Stomach (tissue), 8 donors: ENCODE measurements at regions not wholly inside any gene's neighbourhood (a gene's known extent, or its start where the extent isn't known, plus 50 kb on each side); places are given as distances from the start of the nearest gene placed in this dataset.

Experiments used
- DNase-seq, 2 donors: peaks; one replicate each; pipeline versions ENCODE4 v3.0.0 to v3.0.0-alpha.2; 2013 to 2019
- H3K27ac ChIP-seq, 5 donors: fragments of 200-600 bp in 4 of 5; sonication (generic) in 4 of 5; one replicate each; pipeline ENCODE4 v1.5.1; 2013 to 2019; ENCODE audit warnings: mild to moderate bottlenecking in 1 of 5, moderate library complexity in 1 of 5
- H3K27me3 ChIP-seq, 3 donors: fragments of 200-600 bp; sonication (generic); one replicate each; pipeline ENCODE4 v1.5.1; 2017 to 2019; ENCODE audit warnings: mixed run types in 1 of 3
- H3K36me3 ChIP-seq, 4 donors: fragments of 200-600 bp; sonication (generic); 1 replicate in 3 of 4; 2 replicates in 1 of 4; pipeline ENCODE4 v1.5.1; 2016 to 2019
- H3K4me1 ChIP-seq, 4 donors: fragments of 200-600 bp; sonication (generic); one replicate each; pipeline ENCODE4 v1.5.1; 2016 to 2019
- H3K4me3 ChIP-seq, 4 donors: fragments of 200-600 bp; sonication (generic) in 3 of 4; one replicate each; pipeline ENCODE4 v1.5.1; 2016 to 2019; ENCODE audit warnings: mild to moderate bottlenecking in 1 of 4
- H3K9me3 ChIP-seq, 4 donors: fragments of 200-600 bp; sonication (generic); one replicate each; pipeline ENCODE4 v1.5.1; 2016 to 2019
- EP300 ChIP-seq: sonication (generic); formaldehyde crosslinking; IDR thresholded peaks from one replicate; pipeline ENCODE4 v1.6.1; 2017; ENCODE audit warnings: antibody characterized with exemption
- POLR2A ChIP-seq, 4 donors: fragments of 450-650 bp; IDR thresholded peaks; one replicate each; pipeline ENCODE4 v1.6.1; 2016; ENCODE audit warnings: antibody characterized with exemption in 4 of 4, control low read depth in 2 of 4, mild to moderate bottlenecking in 1 of 4, moderate library complexity in 1 of 4
- POLR2AphosphoS5 ChIP-seq, 3 donors: sonication (generic); formaldehyde crosslinking; IDR thresholded peaks; one replicate each; pipeline ENCODE4 v1.6.1; 2016; ENCODE audit warnings: antibody characterized with exemption in 3 of 3
- WGBS, 5 donors: extraction: QIAGEN DNeasy Blood & Tissue Kit in 3 of 5; methylation state at CpG; one replicate each; pipeline versions ENCODE4 v1.1.5 to v1.1.7; 2013 to 2018; 5-methylcytosine and 5-hydroxymethylcytosine counted together
- intact Hi-C: fragments of 100-400 bp; cut with DNase I; formaldehyde crosslinking; loops from one replicate; pipeline ENCODE4 v1.15.1; 2023; ENCODE audit warnings: low total_unique reads
- TF ChIP-seq, protein P1 (sequence below), 7 experiments: fragments of 450-650 bp in 4 of 7; fragments of 200-600 bp in 3 of 7; sonication (generic) in 3 of 7; IDR thresholded peaks; one replicate each; pipeline ENCODE4 v1.5.1; 2016 to 2019; ENCODE audit warnings: antibody characterized with exemption in 7 of 7, control low read depth in 2 of 7, mild to moderate bottlenecking in 1 of 7
- donor health status: healthy with polysubstance abuse.
- donor health status: Bipolar disorder and iron deficiency.
- donor health status: healthy.

DNA sequence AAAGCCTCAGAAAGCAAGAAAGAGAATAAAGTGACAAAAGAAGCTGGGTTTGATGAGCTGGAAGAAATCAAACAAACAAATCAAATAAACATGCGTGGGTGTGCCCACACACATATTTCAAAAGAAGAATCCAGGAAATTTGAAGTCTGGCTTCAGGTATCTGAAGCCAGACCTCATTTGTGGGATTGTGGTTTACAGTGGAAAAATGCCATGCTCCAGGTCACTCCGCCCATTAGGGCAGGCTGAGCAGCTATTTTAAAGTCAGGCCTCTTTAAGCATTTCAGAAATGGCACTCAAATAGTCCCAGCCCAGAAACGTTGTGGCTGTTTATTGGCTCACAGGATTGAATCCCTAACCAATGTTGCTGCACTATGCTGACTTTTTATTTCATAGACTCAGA lies 226.1 kb upstream of the F9 start:
- WGBS, 5 donors, result 14 to 44% (median 29%) methylated on average over 3 of the region's 3 CpGs
- no peaks in the 10 kb centered on the region for H3K4me1 ChIP-seq
- no peak overlapping the region for H3K4me3 ChIP-seq
- TF ChIP-seq, protein P1, sequence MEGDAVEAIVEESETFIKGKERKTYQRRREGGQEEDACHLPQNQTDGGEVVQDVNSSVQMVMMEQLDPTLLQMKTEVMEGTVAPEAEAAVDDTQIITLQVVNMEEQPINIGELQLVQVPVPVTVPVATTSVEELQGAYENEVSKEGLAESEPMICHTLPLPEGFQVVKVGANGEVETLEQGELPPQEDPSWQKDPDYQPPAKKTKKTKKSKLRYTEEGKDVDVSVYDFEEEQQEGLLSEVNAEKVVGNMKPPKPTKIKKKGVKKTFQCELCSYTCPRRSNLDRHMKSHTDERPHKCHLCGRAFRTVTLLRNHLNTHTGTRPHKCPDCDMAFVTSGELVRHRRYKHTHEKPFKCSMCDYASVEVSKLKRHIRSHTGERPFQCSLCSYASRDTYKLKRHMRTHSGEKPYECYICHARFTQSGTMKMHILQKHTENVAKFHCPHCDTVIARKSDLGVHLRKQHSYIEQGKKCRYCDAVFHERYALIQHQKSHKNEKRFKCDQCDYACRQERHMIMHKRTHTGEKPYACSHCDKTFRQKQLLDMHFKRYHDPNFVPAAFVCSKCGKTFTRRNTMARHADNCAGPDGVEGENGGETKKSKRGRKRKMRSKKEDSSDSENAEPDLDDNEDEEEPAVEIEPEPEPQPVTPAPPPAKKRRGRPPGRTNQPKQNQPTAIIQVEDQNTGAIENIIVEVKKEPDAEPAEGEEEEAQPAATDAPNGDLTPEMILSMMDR (IDR thresholded peaks at IDR 0.05), result no peak
- no peak for TF ChIP-seq POLR2A (IDR thresholded peaks at IDR 0.05)
- no peak for TF ChIP-seq POLR2AphosphoS5 (IDR thresholded peaks at IDR 0.05)
- TF ChIP-seq EP300, result no peak
- no peaks in the 10 kb centered on the region for H3K36me3 ChIP-seq
- no peaks in the 10 kb centered on the region for H3K27me3 ChIP-seq
- H3K27ac ChIP-seq, result no peak overlapping the region
- intact Hi-C loops, result no loop called here
- H3K9me3 ChIP-seq, result peaks cover 0 to 24% (median 19%) of the 10 kb centered on the region in 4 donors
- no peak for DNase-seq

DNA sequence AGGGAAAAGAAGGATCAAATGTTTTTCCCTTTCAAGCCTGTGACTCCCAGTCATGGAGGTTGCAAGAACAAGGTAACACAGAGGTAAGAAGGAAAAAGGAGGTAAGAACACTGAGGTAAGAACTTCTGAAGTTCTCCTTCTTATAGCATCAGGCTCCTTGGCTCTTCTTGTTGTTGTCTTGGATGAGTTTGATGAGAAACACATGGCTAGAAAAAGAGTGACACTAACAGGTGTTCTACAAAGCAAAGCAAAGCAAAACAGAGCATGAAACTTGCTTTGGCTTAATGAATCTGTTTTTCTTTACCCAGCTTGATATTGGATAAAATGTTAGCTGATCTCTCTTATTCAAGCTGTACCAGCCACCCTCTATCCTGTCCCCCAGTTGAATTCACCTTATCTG lies 231.2 kb upstream of the F9 start:
- intact Hi-C loops, result no loop called here
- H3K36me3 ChIP-seq, result no peaks in the 10 kb centered on the region
- no peak overlapping the region for H3K4me3 ChIP-seq
- H3K27me3 ChIP-seq, result no peaks in the 10 kb centered on the region
- TF ChIP-seq POLR2A (IDR thresholded peaks at IDR 0.05) (no peak), POLR2AphosphoS5 (IDR thresholded peaks at IDR 0.05) (no peak), EP300 (no peak)
- TF ChIP-seq, protein P1 (IDR thresholded peaks at IDR 0.05), result no peak
- H3K9me3 ChIP-seq, result no peaks in the 10 kb centered on the region
- H3K27ac ChIP-seq, result no peak overlapping the region
- no peaks in the 10 kb centered on the region for H3K4me1 ChIP-seq
- DNase-seq, result no peak

DNA sequence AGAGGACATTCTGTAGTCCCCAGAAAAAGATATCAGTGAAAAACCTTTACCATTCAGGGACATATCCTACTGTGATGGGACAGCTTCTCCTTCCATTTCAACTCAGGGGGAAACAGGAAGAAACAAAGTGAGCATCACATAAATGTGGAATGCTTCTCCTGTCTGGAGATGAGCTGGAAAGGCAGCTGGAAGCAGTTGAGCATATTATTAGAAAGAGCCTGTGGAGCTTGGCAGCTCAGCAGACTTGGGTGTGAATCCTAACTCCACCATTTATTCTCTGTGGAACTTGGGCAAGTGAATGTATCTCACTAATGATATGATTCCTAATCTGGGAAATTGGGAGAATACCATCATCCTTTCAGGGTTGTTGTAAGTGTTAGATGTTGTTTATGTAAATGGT lies 232.1 kb upstream of the F9 start:
- DNase-seq, result no peak
- no peaks in the 10 kb centered on the region for H3K9me3 ChIP-seq
- intact Hi-C loops, result no loop called here
- H3K27ac ChIP-seq, result no peak overlapping the region
- no peaks in the 10 kb centered on the region for H3K27me3 ChIP-seq
- H3K4me1 ChIP-seq, result no peaks in the 10 kb centered on the region
- H3K4me3 ChIP-seq, result no peak overlapping the region
- TF ChIP-seq EP300 (no peak), POLR2AphosphoS5 (IDR thresholded peaks at IDR 0.05) (no peak), POLR2A (IDR thresholded peaks at IDR 0.05) (no peak)
- TF ChIP-seq, protein P1 (IDR thresholded peaks at IDR 0.05), result no peak
- no peaks in the 10 kb centered on the region for H3K36me3 ChIP-seq

DNA sequence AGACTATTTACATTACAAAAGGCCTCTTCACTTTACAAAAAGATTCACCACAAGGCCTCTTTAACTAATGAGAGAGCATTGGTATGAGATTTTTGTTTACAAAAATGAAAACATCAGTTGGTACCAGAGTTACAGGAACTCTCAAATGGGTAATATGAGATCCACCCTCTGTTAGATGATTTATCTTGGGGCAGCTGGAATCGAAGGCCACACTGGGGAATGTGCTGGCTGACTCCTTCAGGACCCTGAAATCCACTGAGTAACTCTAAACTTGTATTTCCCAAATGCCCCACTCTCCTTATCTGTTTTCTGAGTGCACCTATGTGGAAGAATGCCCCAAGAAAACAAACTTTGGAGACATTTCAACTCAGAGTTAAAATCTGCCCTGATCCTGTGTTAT lies 232.9 kb upstream of the F9 start:
- intact Hi-C loops, result no loop called here
- Histone ChIP-seq H3K4me1 (no peaks in the 10 kb centered on the region), H3K27me3 (no peaks in the 10 kb centered on the region), H3K27ac (no peak overlapping the region), H3K36me3 (no peaks in the 10 kb centered on the region), H3K4me3 (no peak overlapping the region), H3K9me3 (no peaks in the 10 kb centered on the region)
- no peak for DNase-seq
- 36 to 70% (median 50%) methylated on average over 1 of the region's 1 CpG for WGBS, 5 donors
- TF ChIP-seq POLR2A (IDR thresholded peaks at IDR 0.05) (no peak), POLR2AphosphoS5 (IDR thresholded peaks at IDR 0.05) (no peak), EP300 (no peak)
- TF ChIP-seq, protein P1 (IDR thresholded peaks at IDR 0.05), result no peak

DNA sequence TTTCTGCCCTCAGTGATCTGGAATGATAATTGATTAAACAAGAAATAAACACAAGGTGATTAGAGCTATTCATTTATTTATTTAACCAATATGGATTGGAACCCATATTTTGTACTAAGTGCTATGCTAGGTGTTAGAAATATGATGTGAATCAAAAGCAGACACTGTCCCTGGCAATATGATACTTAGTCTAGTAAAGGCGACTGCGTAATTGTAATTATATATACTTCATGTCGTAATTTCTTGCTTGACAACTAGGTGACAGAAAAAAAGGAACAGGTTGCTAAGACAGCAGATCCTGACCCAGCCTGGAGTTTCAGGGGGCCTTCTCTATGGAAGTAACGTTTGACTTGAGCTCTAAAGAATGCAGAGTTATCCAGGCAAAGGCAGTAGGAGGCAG lies 236.5 kb upstream of the F9 start:
- TF ChIP-seq POLR2A (IDR thresholded peaks at IDR 0.05) (no peak), EP300 (no peak)
- intact Hi-C loops, result no loop called here
- Histone ChIP-seq H3K36me3 (no peaks in the 10 kb centered on the region), H3K27me3 (no peaks in the 10 kb centered on the region), H3K4me3 (no peak overlapping the region), H3K9me3 (no peaks in the 10 kb centered on the region), H3K27ac (no peak overlapping the region), H3K4me1 (no peaks in the 10 kb centered on the region)
- 81 to 93% (median 89%) methylated on average over 4 of the region's 4 CpGs for WGBS, 5 donors
- DNase-seq, result no peak
